ENCODE measurements at regions not wholly inside any gene's neighbourhood (a gene's known extent, or its start where the extent isn't known, plus 50 kb on each side); places are given as distances from the start of the nearest gene placed in this dataset.
"Not testable (repeated sequence)": the region's sequence is repeated elsewhere in the genome, so short reads cannot be mapped to it uniquely, and the experiment has no call there.

- no peak for DNase-seq (ENCODE audit: low read depth)
Observed at GRCh38 chr2:207216457-207216856, 50.7 kb upstream of the KLF7 start.

- DNase-seq (ENCODE audit: low read depth), result no peak
Observed at GRCh38 chr2:207217442-207217841, 51.7 kb upstream of the KLF7 start.

- no peak for DNase-seq (ENCODE audit: low read depth)
Observed at GRCh38 chr2:207219081-207219630, 53.4 kb upstream of the KLF7 start.

GRCh38 chr2:207219676-207220501, 54.1 kb upstream of the KLF7 start:
- no peak for DNase-seq (ENCODE audit: low read depth)

- no peak for DNase-seq (ENCODE audit: low read depth)
Observed at GRCh38 chr2:207221731-207222130, 56.0 kb upstream of the KLF7 start.

- DNase-seq (ENCODE audit: low read depth), result no peak
Observed at GRCh38 chr2:207223051-207223450, 57.3 kb upstream of the KLF7 start.

- no peak for DNase-seq (ENCODE audit: low read depth)
Observed at GRCh38 chr2:207224381-207224780, 58.6 kb upstream of the KLF7 start.

GRCh38 chr2:207224791-207225482, 59.2 kb upstream of the KLF7 start:
- no peak for DNase-seq (ENCODE audit: low read depth)

GRCh38 chr2:207225773-207226172, 60.0 kb upstream of the KLF7 start:
- DNase-seq (ENCODE audit: low read depth), result no peak

GRCh38 chr2:207226243-207226642, 60.5 kb upstream of the KLF7 start:
- no peak for DNase-seq (ENCODE audit: low read depth)

GRCh38 chr2:207226671-207227061, 60.9 kb upstream of the KLF7 start:
- no peak for DNase-seq (ENCODE audit: low read depth)

- DNase-seq (ENCODE audit: low read depth), result no peak
Observed at GRCh38 chr2:207227062-207227748, 61.5 kb upstream of the KLF7 start.

GRCh38 chr2:207227749-207228145, 62.0 kb upstream of the KLF7 start:
- no peak for DNase-seq (ENCODE audit: low read depth)

- no peak for DNase-seq (ENCODE audit: low read depth)
Observed at GRCh38 chr2:207228402-207228801, 62.7 kb upstream of the KLF7 start.

- DNase-seq (ENCODE audit: low read depth), result no peak
Observed at GRCh38 chr2:207229161-207229560, 63.4 kb upstream of the KLF7 start.

GRCh38 chr2:207230261-207231105, 64.7 kb upstream of the KLF7 start:
- DNase-seq (ENCODE audit: low read depth), result no peak

- DNase-seq (ENCODE audit: low read depth), result no peak
Observed at GRCh38 chr2:207231106-207231865, 65.5 kb upstream of the KLF7 start.

GRCh38 chr2:207231967-207232366, 66.2 kb upstream of the KLF7 start:
- DNase-seq (ENCODE audit: low read depth), result no peak

- DNase-seq (ENCODE audit: low read depth), result not testable (repeated sequence)
Observed at GRCh38 chr2:207233141-207233540, 67.4 kb upstream of the KLF7 start.

- no peak for DNase-seq (ENCODE audit: low read depth)
Observed at GRCh38 chr2:207233731-207234130, 68.0 kb upstream of the KLF7 start.

GRCh38 chr2:207235621-207236020, 69.9 kb upstream of the KLF7 start:
- no peak for DNase-seq (ENCODE audit: low read depth)

All from stimulated activated CD8-positive, alpha-beta memory T cell treated with anti-CD3 and anti-CD28 coated beads, Interleukin-12 subunit alpha, Interleukin-12 subunit beta, amount 100 ng/mL, for 1 hour (primary cell).